GM23248 (cell line): ENCODE measurements at regions not wholly inside any gene's neighbourhood (a gene's known extent, or its start where the extent isn't known, plus 50 kb on each side); places are given as distances from the start of the nearest gene placed in this dataset.

Experiments used
- EZH2 ChIP-seq: fragments of 200-600 bp; sonication (generic); IDR thresholded peaks from 2 replicates; pipeline ENCODE4 v1.6.1; 2018; ENCODE audit warnings: antibody characterized with exemption, mild to moderate bottlenecking; ENCODE audit not compliant: insufficient read depth, poor library complexity, severe bottlenecking
- EZH2phosphoT487 ChIP-seq: fragments of 200-600 bp; sonication (generic); IDR thresholded peaks from 2 replicates; pipeline ENCODE4 v1.6.1; 2018; ENCODE audit warnings: antibody characterized with exemption, moderate library complexity, mild to moderate bottlenecking, low read depth; ENCODE audit not compliant: insufficient read depth

GRCh38 chr14:53703457-53703856 is 253.2 kb downstream of the BMP4 start:
- TF ChIP-seq EZH2: no peak
- no peak for TF ChIP-seq EZH2phosphoT487
